ENCODE measurements at regions not wholly inside any gene's neighbourhood (a gene's known extent, or its start where the extent isn't known, plus 50 kb on each side); places are given as distances from the start of the nearest gene placed in this dataset.

DNA sequence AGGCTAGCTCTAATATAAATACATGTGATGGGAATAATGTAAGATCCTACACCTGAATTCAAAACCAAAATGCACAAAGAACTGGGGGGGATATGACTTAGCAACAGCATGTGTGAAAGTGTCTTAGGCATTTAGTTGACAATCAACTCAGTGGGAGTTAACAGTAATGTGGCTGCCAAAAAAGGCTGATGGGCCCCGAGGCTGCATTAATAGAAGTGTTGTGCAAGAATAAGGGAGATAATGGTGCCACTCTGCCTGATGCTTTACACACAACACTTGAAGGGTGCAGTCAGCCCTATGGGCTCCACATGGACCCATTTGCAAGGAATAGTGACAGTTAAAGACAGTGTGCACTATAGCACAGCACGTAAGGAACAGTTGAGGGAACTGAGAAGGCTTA, 649.4 kb upstream of the ZEB2 start:
- no peaks in the 10 kb centered on the region for H3K27me3 Mint-ChIP-seq (ENCODE audit: low read depth)
- H3K9me3 Mint-ChIP-seq: no peaks in the 10 kb centered on the region
- H3K36me3 Mint-ChIP-seq (ENCODE audit: low read depth): no peaks in the 10 kb centered on the region
- TF ChIP-seq, protein P1, sequence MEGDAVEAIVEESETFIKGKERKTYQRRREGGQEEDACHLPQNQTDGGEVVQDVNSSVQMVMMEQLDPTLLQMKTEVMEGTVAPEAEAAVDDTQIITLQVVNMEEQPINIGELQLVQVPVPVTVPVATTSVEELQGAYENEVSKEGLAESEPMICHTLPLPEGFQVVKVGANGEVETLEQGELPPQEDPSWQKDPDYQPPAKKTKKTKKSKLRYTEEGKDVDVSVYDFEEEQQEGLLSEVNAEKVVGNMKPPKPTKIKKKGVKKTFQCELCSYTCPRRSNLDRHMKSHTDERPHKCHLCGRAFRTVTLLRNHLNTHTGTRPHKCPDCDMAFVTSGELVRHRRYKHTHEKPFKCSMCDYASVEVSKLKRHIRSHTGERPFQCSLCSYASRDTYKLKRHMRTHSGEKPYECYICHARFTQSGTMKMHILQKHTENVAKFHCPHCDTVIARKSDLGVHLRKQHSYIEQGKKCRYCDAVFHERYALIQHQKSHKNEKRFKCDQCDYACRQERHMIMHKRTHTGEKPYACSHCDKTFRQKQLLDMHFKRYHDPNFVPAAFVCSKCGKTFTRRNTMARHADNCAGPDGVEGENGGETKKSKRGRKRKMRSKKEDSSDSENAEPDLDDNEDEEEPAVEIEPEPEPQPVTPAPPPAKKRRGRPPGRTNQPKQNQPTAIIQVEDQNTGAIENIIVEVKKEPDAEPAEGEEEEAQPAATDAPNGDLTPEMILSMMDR (IDR thresholded peaks at IDR 0.05; ENCODE audit: unreplicated experiment in 3 of 3): no peak
- no peak overlapping the region for H3K27ac Mint-ChIP-seq
- no peak overlapping the region for H3K4me3 Mint-ChIP-seq
- peaks cover 5% of the 10 kb centered on the region for H3K4me1 Mint-ChIP-seq

DNA sequence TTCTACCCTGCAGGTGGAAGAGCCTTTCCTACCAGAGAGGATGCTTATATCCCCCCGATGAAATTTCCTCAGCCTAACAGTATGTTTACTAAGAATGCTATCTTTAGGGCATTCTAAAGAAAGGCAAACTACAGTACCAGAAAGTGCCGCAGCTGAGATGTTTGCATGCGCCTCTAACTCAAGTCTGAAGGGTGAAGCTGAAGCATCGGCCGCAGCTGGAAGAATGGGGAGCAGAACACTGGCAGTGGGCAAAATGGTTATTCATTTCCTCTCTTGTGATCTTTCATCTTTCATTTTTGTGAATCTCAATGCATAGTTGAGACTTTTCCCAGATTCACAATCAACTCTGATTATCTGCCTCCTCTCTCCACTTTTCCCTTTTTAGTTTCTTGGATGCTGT, 648.2 kb upstream of the ZEB2 start:
- no peaks in the 10 kb centered on the region for H3K9me3 Mint-ChIP-seq

DNA sequence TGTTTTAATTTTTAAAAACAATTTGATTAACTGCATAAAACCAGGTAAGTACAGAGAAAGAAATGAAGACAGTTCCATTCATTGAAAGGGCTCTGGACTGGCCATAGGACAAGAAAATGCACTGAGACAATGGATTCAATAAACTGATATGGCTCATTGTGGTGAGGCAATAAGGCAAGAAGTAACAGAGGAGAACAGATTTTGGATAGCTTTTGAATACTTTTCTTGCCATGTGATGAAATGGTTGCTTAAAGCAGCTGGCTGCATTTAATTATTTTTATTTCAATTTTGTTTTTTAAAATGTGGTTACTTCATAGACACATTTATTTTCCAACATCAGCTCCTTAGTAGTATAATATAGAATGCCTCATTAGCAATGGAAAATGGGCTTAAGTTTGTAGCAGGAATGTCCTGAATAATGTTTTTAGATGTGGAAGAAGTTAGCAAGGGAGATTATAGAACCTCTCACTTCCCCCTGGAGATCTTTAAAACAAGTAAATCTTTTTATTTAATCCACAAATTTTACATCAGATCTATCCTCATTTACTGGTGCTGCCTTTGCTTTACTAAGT, 646.9 kb upstream of the ZEB2 start:
- TF ChIP-seq, protein P1 (IDR thresholded peaks at IDR 0.05; ENCODE audit: unreplicated experiment in 3 of 3): no peak
- Mint-ChIP-seq H3K36me3 (ENCODE audit: low read depth) (no peaks in the 10 kb centered on the region), H3K4me1 (peaks cover 5% of the 10 kb centered on the region), H3K27ac (no peak overlapping the region), H3K9me3 (no peaks in the 10 kb centered on the region), H3K27me3 (ENCODE audit: low read depth) (no peaks in the 10 kb centered on the region), H3K4me3 (no peak overlapping the region)

More for the DNA sequence above, 648.2 kb upstream of the ZEB2 start:
- H3K4me1 Mint-ChIP-seq: peaks cover 5% of the 10 kb centered on the region
- H3K27ac Mint-ChIP-seq: peak overlapping the region in 2 of 3 experiments; percentile 57 to 59
- TF ChIP-seq, protein P1 (IDR thresholded peaks at IDR 0.05; ENCODE audit: unreplicated experiment in 3 of 3): no peak
- no peaks in the 10 kb centered on the region for H3K36me3 Mint-ChIP-seq (ENCODE audit: low read depth)
- no peak overlapping the region for H3K4me3 Mint-ChIP-seq
- no peaks in the 10 kb centered on the region for H3K27me3 Mint-ChIP-seq (ENCODE audit: low read depth)

DNA sequence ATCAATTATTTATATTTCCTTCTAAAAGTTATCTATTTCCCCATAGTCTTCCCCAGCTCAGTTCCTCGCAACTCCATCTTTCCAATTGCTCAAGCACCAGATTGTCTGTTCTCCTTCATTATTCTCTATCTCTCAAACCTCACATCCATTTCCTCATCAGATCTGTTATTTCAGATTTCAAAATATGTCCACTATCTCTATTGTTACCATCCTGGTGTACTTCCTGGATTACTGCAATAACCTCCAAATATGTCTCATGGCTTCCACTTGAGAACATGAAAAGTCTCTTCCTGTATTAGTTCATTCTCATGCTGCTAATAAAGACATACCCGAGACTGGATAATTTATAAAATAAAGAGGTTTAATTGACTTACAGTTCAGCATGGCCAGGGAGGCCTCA, 641.7 kb upstream of the ZEB2 start:
- Mint-ChIP-seq H3K4me3 (no peak overlapping the region), H3K27me3 (ENCODE audit: low read depth) (no peaks in the 10 kb centered on the region), H3K4me1 (peaks cover 29% of the 10 kb centered on the region), H3K27ac (no peak overlapping the region), H3K9me3 (no peaks in the 10 kb centered on the region), H3K36me3 (ENCODE audit: low read depth) (no peaks in the 10 kb centered on the region)
- TF ChIP-seq, protein P1 (IDR thresholded peaks at IDR 0.05; ENCODE audit: unreplicated experiment in 3 of 3): no peak

DNA sequence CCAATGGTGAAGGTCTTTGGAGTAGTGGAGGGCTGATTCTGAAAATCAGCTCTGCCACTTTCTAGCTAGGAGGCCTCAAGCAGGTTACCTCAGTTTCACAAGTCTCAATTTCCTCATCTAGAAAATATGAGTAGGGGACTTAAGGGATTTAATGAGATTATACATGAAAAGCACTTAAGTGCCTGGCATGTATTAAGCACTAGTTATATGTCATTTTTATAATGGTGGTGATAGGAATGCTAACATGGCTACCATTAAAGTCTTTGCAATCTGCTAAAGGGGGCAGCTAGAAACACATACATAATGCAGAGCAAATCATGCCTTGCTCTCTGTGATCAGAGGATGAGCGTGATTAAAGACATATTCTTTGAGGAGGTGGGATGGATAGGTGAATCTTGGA, 640.9 kb upstream of the ZEB2 start:
- Mint-ChIP-seq H3K4me1 (peaks cover 29% of the 10 kb centered on the region), H3K9me3 (no peaks in the 10 kb centered on the region), H3K4me3 (no peak overlapping the region), H3K36me3 (ENCODE audit: low read depth) (no peaks in the 10 kb centered on the region), H3K27ac (no peak overlapping the region), H3K27me3 (ENCODE audit: low read depth) (no peaks in the 10 kb centered on the region)
- TF ChIP-seq, protein P1 (IDR thresholded peaks at IDR 0.05; ENCODE audit: unreplicated experiment in 3 of 3): no peak

DNA sequence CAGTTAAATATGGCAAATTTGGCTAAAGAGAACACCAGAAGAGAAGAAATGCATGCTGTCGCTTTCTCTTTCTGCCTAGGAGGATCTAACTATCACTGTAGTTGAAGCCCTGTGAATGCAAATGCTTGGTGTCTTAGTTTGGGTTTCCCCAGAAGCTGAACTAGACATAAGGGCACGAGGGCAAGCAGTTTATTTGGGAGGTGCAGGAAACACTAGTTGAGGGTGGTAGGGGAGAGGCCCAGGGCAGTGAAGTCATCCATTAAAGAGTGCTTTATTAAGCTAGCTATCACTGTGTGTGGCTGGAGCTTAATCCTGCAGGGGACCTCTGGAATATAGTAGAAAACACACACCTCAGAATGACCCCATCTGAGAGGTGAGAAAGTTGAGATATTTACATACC, 639.8 kb upstream of the ZEB2 start:
- peak overlapping the region; percentile 40 to 51 (median 45) for H3K27ac Mint-ChIP-seq
- TF ChIP-seq, protein P1 (IDR thresholded peaks at IDR 0.05; ENCODE audit: unreplicated experiment in 3 of 3): no peak
- H3K4me3 Mint-ChIP-seq: no peak overlapping the region
- H3K36me3 Mint-ChIP-seq (ENCODE audit: low read depth): no peaks in the 10 kb centered on the region
- no peaks in the 10 kb centered on the region for H3K27me3 Mint-ChIP-seq (ENCODE audit: low read depth)
- no peaks in the 10 kb centered on the region for H3K9me3 Mint-ChIP-seq
- peaks cover 29% of the 10 kb centered on the region for H3K4me1 Mint-ChIP-seq
